ENCODE measurements at regions not wholly inside any gene's neighbourhood (a gene's known extent, or its start where the extent isn't known, plus 50 kb on each side); places are given as distances from the start of the nearest gene placed in this dataset.

DNA sequence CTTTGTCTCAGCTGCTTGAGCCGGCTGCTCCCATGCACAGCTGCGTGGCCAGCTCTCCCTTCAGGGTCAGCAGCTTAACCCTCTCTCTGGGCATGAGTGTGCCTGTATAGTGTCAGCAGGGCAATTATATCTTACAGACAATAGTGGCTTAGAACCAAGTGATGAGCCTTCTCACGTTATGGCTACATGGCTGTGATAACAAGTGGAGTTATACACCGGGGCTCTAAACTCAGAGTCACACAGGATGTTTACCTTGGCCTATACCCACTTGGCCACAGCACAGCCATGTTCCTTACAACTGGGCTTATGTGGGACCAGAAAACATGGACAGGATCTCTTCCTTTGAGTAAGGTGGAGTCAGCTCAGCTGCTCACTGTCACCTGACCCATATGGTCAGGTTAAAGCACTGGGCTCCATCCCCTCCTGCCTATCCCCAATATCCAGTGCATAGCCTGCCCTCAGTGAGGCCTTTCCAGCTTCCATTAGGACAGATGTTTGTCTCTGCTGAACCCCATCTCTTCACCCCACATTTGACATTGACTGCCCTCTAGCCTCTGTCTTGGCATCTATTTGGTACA, 294.2 kb upstream of the NCKAP5 start:
- TF ChIP-seq CTCF (conservative IDR thresholded peaks at IDR 0.05 in 1 of 2, IDR thresholded peaks at IDR 0.05 in 1 of 2; ENCODE audit: low read depth in 1 of 2, low read length in 2 of 2) (no peak), EZH2 (IDR thresholded peaks at IDR 0.05; ENCODE audit: low read length, missing control alignments) (no peak)
